ENCODE measurements at regions not wholly inside any gene's neighbourhood (a gene's known extent, or its start where the extent isn't known, plus 50 kb on each side); places are given as distances from the start of the nearest gene placed in this dataset.

DNA sequence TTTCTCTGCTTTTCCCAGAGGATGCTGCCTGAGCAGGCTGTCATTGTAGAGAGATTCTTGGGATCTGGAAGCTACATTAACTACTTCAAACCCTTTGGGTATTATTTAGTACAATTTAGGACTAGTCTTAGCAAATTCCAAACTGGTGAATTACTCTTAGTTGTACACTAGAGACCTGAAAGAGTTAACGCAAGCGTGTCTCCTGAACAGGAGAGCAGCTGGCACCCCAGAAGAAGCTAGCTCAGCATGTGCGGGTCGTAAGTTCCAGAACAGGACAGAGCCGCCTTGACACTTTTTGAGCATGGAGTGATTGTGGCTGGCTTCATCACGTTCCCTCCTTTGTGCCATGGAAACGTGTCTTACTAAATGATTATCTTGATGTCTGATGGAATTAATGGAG is 495.7 kb upstream of the TPK1 start:
- intact Hi-C loops (cut with micrococcal nuclease) = no loop called here
- DNase-seq = no peak
- H3K27ac Mint-ChIP-seq = no peak overlapping the region
- no peaks in the 10 kb centered on the region for H3K36me3 Mint-ChIP-seq (ENCODE audit: low read depth)
- CTCF ChIA-PET = no interaction called here
- no peak overlapping the region for H3K4me3 Mint-ChIP-seq
- H3K27me3 Mint-ChIP-seq (ENCODE audit: low read depth) = no peaks in the 10 kb centered on the region
- peaks cover 10% of the 10 kb centered on the region for H3K9me3 Mint-ChIP-seq
- H3K4me1 Mint-ChIP-seq (ENCODE audit: low read depth) = no peaks in the 10 kb centered on the region

- Mint-ChIP-seq H3K4me3 (no peak overlapping the region), H3K27ac (no peak overlapping the region), H3K4me1 (ENCODE audit: low read depth) (no peaks in the 10 kb centered on the region), H3K9me3 (peaks cover 9% of the 10 kb centered on the region), H3K36me3 (ENCODE audit: low read depth) (no peaks in the 10 kb centered on the region), H3K27me3 (ENCODE audit: low read depth) (no peaks in the 10 kb centered on the region)
- CTCF ChIA-PET = no interaction called here
- intact Hi-C loops (cut with micrococcal nuclease) = no loop called here
- no peak for DNase-seq
These were observed 495.2 kb upstream of the TPK1 start for GRCh38 chr7:145331076-145331475.

DNA sequence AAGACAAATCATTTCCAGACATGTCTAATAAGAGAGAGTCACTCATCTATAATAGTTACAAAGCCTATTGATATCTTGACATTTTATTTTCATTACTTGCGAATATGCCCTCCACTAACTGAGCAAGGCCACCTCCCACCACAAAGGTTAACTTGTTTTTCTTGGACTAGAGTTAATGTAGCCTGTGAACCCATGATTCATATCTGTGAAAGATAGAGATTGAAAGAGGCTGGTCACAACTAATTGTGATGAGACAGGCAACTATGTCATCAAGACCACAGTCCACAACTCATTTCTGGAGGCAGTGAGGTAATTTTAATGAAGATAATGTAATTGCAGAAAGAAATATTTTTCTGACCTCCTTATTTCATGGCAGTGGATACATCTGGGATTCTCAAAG is 491.8 kb upstream of the TPK1 start:
- no peak for DNase-seq
- Mint-ChIP-seq H3K4me1 (ENCODE audit: low read depth) (no peaks in the 10 kb centered on the region), H3K27me3 (ENCODE audit: low read depth) (no peaks in the 10 kb centered on the region), H3K4me3 (no peak overlapping the region), H3K36me3 (ENCODE audit: low read depth) (no peaks in the 10 kb centered on the region), H3K9me3 (peaks cover 4% of the 10 kb centered on the region), H3K27ac (no peak overlapping the region)
- intact Hi-C loops (cut with micrococcal nuclease) = no loop called here
- CTCF ChIA-PET = no interaction called here

GRCh38 chr7:145324081-145324480 is 488.2 kb upstream of the TPK1 start:
- no peak overlapping the region for H3K4me3 Mint-ChIP-seq
- intact Hi-C loops (cut with micrococcal nuclease) = no loop called here
- no peaks in the 10 kb centered on the region for H3K27me3 Mint-ChIP-seq (ENCODE audit: low read depth)
- peaks cover 4% of the 10 kb centered on the region for H3K9me3 Mint-ChIP-seq
- H3K36me3 Mint-ChIP-seq (ENCODE audit: low read depth) = no peaks in the 10 kb centered on the region
- CTCF ChIA-PET = no interaction called here
- no peak overlapping the region for H3K27ac Mint-ChIP-seq
- no peak for DNase-seq
- H3K4me1 Mint-ChIP-seq (ENCODE audit: low read depth) = no peaks in the 10 kb centered on the region

DNA sequence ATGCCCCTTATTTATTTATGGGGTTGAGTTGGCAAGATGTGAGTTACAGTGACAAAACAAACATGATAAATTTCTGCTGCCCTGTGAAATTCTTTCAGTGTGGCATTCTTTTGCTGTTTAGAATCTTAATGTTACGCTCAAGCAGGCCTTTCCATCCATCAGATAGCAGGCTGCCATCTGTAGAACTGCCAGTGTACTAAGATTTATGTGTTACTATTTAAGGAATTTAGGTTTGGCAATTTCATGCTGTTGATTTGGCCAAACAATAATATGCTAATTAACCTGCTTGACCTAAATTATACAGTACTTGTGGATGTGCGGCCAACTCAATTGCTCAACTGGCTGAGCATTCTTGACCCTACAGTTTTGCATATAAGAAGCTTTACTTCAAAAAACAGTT is 477.7 kb upstream of the TPK1 start:
- H3K9me3 Mint-ChIP-seq = no peaks in the 10 kb centered on the region
- H3K27me3 Mint-ChIP-seq (ENCODE audit: low read depth) = no peaks in the 10 kb centered on the region
- CTCF ChIA-PET = no interaction called here
- no peak overlapping the region for H3K27ac Mint-ChIP-seq
- intact Hi-C loops (cut with micrococcal nuclease) = no loop called here
- no peaks in the 10 kb centered on the region for H3K4me1 Mint-ChIP-seq (ENCODE audit: low read depth)
- no peaks in the 10 kb centered on the region for H3K36me3 Mint-ChIP-seq (ENCODE audit: low read depth)
- DNase-seq = no peak
- H3K4me3 Mint-ChIP-seq = no peak overlapping the region

- Mint-ChIP-seq H3K4me1 (ENCODE audit: low read depth) (no peaks in the 10 kb centered on the region), H3K36me3 (ENCODE audit: low read depth) (no peaks in the 10 kb centered on the region), H3K27ac (no peak overlapping the region), H3K9me3 (no peaks in the 10 kb centered on the region), H3K4me3 (no peak overlapping the region), H3K27me3 (ENCODE audit: low read depth) (no peaks in the 10 kb centered on the region)
- CTCF ChIA-PET = interaction anchor here (0.5 kb wide), 1 partner anchor 300 kb away, joined by 3 read pairs; no protein-coding TSS in a partner anchor
- intact Hi-C loops (cut with micrococcal nuclease) = no loop called here
- no peak for DNase-seq
These were observed 457.9 kb upstream of the TPK1 start for GRCh38 chr7:145293754-145294153.

- H3K27me3 Mint-ChIP-seq (ENCODE audit: low read depth) = no peaks in the 10 kb centered on the region
- DNase-seq = no peak
- no peaks in the 10 kb centered on the region for H3K4me1 Mint-ChIP-seq (ENCODE audit: low read depth)
- CTCF ChIA-PET = no interaction called here
- H3K36me3 Mint-ChIP-seq (ENCODE audit: low read depth) = no peaks in the 10 kb centered on the region
- H3K27ac Mint-ChIP-seq = no peak overlapping the region
- no peaks in the 10 kb centered on the region for H3K9me3 Mint-ChIP-seq
- intact Hi-C loops (cut with micrococcal nuclease) = no loop called here
- H3K4me3 Mint-ChIP-seq = no peak overlapping the region
These were observed 457.4 kb upstream of the TPK1 start for GRCh38 chr7:145293228-145293701.

GRCh38 chr7:145289384-145289783 is 453.5 kb upstream of the TPK1 start:
- no peaks in the 10 kb centered on the region for H3K27me3 Mint-ChIP-seq (ENCODE audit: low read depth)
- intact Hi-C loops (cut with micrococcal nuclease) = no loop called here
- no peak overlapping the region for H3K4me3 Mint-ChIP-seq
- CTCF ChIA-PET = no interaction called here
- DNase-seq = no peak
- H3K36me3 Mint-ChIP-seq (ENCODE audit: low read depth) = no peaks in the 10 kb centered on the region
- no peaks in the 10 kb centered on the region for H3K4me1 Mint-ChIP-seq (ENCODE audit: low read depth)
- H3K9me3 Mint-ChIP-seq = no peaks in the 10 kb centered on the region
- no peak overlapping the region for H3K27ac Mint-ChIP-seq

GRCh38 chr7:145276118-145276517 is 440.3 kb upstream of the TPK1 start:
- no peaks in the 10 kb centered on the region for H3K4me1 Mint-ChIP-seq (ENCODE audit: low read depth)
- intact Hi-C loops (cut with micrococcal nuclease) = no loop called here
- DNase-seq = no peak
- no peak overlapping the region for H3K27ac Mint-ChIP-seq
- H3K4me3 Mint-ChIP-seq = no peak overlapping the region
- CTCF ChIA-PET = no interaction called here
- H3K9me3 Mint-ChIP-seq = peaks cover 22% of the 10 kb centered on the region
- no peaks in the 10 kb centered on the region for H3K27me3 Mint-ChIP-seq (ENCODE audit: low read depth)
- H3K36me3 Mint-ChIP-seq (ENCODE audit: low read depth) = no peaks in the 10 kb centered on the region

GRCh38 chr7:145269418-145270161 is 433.7 kb upstream of the TPK1 start:
- Mint-ChIP-seq H3K27ac (no peak overlapping the region), H3K4me3 (no peak overlapping the region), H3K9me3 (no peaks in the 10 kb centered on the region), H3K27me3 (ENCODE audit: low read depth) (no peaks in the 10 kb centered on the region), H3K4me1 (ENCODE audit: low read depth) (no peaks in the 10 kb centered on the region), H3K36me3 (ENCODE audit: low read depth) (no peaks in the 10 kb centered on the region)
- CTCF ChIA-PET = no interaction called here
- DNase-seq = no peak
- intact Hi-C loops (cut with micrococcal nuclease) = no loop called here

DNA sequence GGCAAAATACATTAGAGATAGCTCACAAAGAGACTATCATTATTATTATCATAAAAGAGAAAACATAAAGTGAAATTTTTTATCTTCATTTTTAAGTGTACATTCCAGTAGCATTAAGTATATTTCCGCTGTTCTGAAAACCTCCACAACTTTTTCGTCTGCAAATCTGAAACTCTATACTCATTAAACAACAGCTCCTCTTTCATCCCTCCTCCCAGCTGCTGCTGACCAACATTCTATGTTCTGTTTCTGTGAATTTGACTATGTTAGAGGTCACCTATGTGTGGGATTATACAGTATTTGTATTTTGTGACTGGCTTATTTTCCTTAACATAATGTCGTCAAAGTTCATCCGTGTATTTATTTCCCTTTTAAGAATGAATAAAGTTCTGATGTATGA is 429.3 kb upstream of the TPK1 start:
- intact Hi-C loops (cut with micrococcal nuclease) = no loop called here
- DNase-seq = no peak
- CTCF ChIA-PET = no interaction called here
- Mint-ChIP-seq H3K9me3 (no peaks in the 10 kb centered on the region), H3K4me3 (no peak overlapping the region), H3K27ac (no peak overlapping the region), H3K4me1 (ENCODE audit: low read depth) (no peaks in the 10 kb centered on the region), H3K36me3 (ENCODE audit: low read depth) (no peaks in the 10 kb centered on the region), H3K27me3 (ENCODE audit: low read depth) (no peaks in the 10 kb centered on the region)

GRCh38 chr7:145263886-145264285 is 428.0 kb upstream of the TPK1 start:
- Mint-ChIP-seq H3K4me3 (no peak overlapping the region), H3K9me3 (peaks cover 6% of the 10 kb centered on the region), H3K36me3 (ENCODE audit: low read depth) (no peaks in the 10 kb centered on the region), H3K27me3 (ENCODE audit: low read depth) (no peaks in the 10 kb centered on the region), H3K27ac (no peak overlapping the region), H3K4me1 (ENCODE audit: low read depth) (no peaks in the 10 kb centered on the region)
- intact Hi-C loops (cut with micrococcal nuclease) = no loop called here
- DNase-seq = no peak
- CTCF ChIA-PET = interaction anchor here (0.6 kb wide), 1 partner anchor 43 kb away, joined by 3 read pairs; no protein-coding TSS in a partner anchor

GRCh38 chr7:145252031-145252430 is 416.2 kb upstream of the TPK1 start:
- peaks cover 3% of the 10 kb centered on the region for H3K9me3 Mint-ChIP-seq
- no peaks in the 10 kb centered on the region for H3K36me3 Mint-ChIP-seq (ENCODE audit: low read depth)
- no peaks in the 10 kb centered on the region for H3K27me3 Mint-ChIP-seq (ENCODE audit: low read depth)
- intact Hi-C loops (cut with micrococcal nuclease) = no loop called here
- no peak for DNase-seq
- CTCF ChIA-PET = interaction anchor here (0.6 to 0.7 kb wide), 2 partner anchors 147 to 653 kb away, joined by 3 read pairs; no protein-coding TSS in a partner anchor
- H3K27ac Mint-ChIP-seq = no peak overlapping the region
- no peaks in the 10 kb centered on the region for H3K4me1 Mint-ChIP-seq (ENCODE audit: low read depth)
- H3K4me3 Mint-ChIP-seq = no peak overlapping the region
